ENCODE measurements at regions not wholly inside any gene's neighbourhood (a gene's known extent, or its start where the extent isn't known, plus 50 kb on each side); places are given as distances from the start of the nearest gene placed in this dataset.

DNA sequence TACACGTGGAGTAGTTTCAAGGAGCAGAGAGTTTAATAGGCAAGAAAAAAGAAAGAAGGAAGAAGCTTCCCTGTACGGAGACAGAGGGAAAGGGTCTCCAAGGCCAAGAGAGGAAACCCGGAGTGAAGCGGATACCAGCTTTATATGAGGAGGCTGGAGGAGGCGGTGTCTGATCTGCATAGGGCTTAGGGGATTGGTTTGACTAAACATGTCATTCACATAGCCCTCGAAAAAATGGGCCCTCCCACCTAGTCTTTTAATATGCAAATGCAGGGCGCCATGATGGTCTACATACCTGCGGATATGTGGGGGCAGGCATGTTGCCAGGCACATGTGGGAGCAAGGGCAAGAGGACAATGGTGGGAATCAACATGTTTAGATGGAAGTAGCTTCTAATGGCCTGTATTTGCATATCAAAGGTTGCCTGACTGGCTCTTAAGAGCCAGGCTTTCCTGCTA is 103.1 kb upstream of the UGT8 start:
- TF ChIP-seq CTCF (IDR thresholded peaks at IDR 0.05): no peak
- TF ChIP-seq EZH2 (IDR thresholded peaks at IDR 0.05; ENCODE audit: borderline replicate concordance, insufficient read depth, low read depth, low read length, poor library complexity, severe bottlenecking): no peak
